K562 (cell line): ENCODE measurements at regions not wholly inside any gene's neighbourhood (a gene's known extent, or its start where the extent isn't known, plus 50 kb on each side); places are given as distances from the start of the nearest gene placed in this dataset.

Experiments
- ARID1B ChIP-seq: fragments of 450-650 bp; IDR thresholded peaks from 2 replicates; pipeline ENCODE4 v1.6.1; 2016; ENCODE audit warnings: antibody characterized with exemption, mild to moderate bottlenecking, inconsistent platforms
- CBFB ChIP-seq: sonication (generic); formaldehyde crosslinking; IDR thresholded peaks from 2 replicates; pipeline ENCODE4 v1.4.0; 2020; ENCODE audit warnings: mild to moderate bottlenecking, missing genetic modification reagents
- DPF2 ChIP-seq: fragments of 450-650 bp; IDR thresholded peaks from 2 replicates; pipeline ENCODE4 v1.6.1; 2016
- EGR1 ChIP-seq: fragments of 450-650 bp; conservative IDR thresholded peaks from 2 replicates; pipeline ENCODE4 v1.6.1; 2017; ENCODE audit warnings: mild to moderate bottlenecking
- EP300 ChIP-seq: IDR thresholded peaks from 2 replicates; pipeline ENCODE4 v1.6.1; 2012; ENCODE audit warnings: low read length, improper control_type of control experiment
- ETV1 ChIP-seq: fragments of 450-650 bp; conservative IDR thresholded peaks from 2 replicates; pipeline ENCODE4 v1.6.1; 2016; ENCODE audit warnings: missing genetic modification characterization, control low read depth, low read depth, missing compliant biosample characterization
- KDM1A ChIP-seq, 2 experiments: fragments of 450-650 bp; IDR thresholded peaks; 2 replicates each; pipeline ENCODE4 v1.6.1; 2016; ENCODE audit warnings: mild to moderate bottlenecking in 2 of 2
- MEIS2 ChIP-seq: fragments of 450-650 bp; IDR thresholded peaks from 2 replicates; pipeline ENCODE4 v1.6.1; 2014; ENCODE audit warnings: mild to moderate bottlenecking; ENCODE audit not compliant: partially characterized antibody
- PTRF ChIP-seq: fragments of 450-650 bp; IDR thresholded peaks from 2 replicates; pipeline ENCODE4 v1.6.1; 2016; ENCODE audit warnings: mild to moderate bottlenecking, missing genetic modification characterization, missing compliant biosample characterization
- RCOR1 ChIP-seq, 2 experiments: IDR thresholded peaks; 2 replicates each; pipeline ENCODE4 v1.6.1; 2012; ENCODE audit warnings: low read depth in 2 of 2, low read length in 2 of 2, borderline replicate concordance in 1 of 2, improper control_type of control experiment in 1 of 2
- RUNX1 ChIP-seq: sonication (generic); IDR thresholded peaks from 2 replicates; pipeline ENCODE4 v1.6.1; 2016; ENCODE audit warnings: antibody characterized with exemption, low read depth
- SMARCA4 ChIP-seq: fragments of 450-650 bp; IDR thresholded peaks from 2 replicates; pipeline ENCODE4 v1.6.1; 2016
- TBL1XR1 ChIP-seq, 2 experiments: IDR thresholded peaks; 2 replicates each; pipeline ENCODE4 v1.6.1; 2012; ENCODE audit warnings: improper control_type of control experiment in 2 of 2, low read length in 2 of 2, mild to moderate bottlenecking in 1 of 2
- TEAD4 ChIP-seq, 2 experiments: sonication (generic) in 1 of 2; formaldehyde crosslinking in 1 of 2; IDR thresholded peaks; 2 replicates each; pipeline versions ENCODE4 v1.6.1 to v1.8.0; 2012 to 2022; ENCODE audit warnings: borderline replicate concordance in 1 of 2, inconsistent platforms in 1 of 2, low read length in 1 of 2, mild to moderate bottlenecking in 1 of 2, missing genetic modification reagents in 1 of 2
- TRIM24 ChIP-seq, 2 experiments: fragments of 450-650 bp; IDR thresholded peaks; 2 replicates each; pipeline ENCODE4 v1.6.1; 2016
- ZNF41 ChIP-seq: fragments of 250-450 bp; sonication (Bioruptor Pico); conservative IDR thresholded peaks from 2 replicates; pipeline ENCODE4 v1.4.0; 2020; ENCODE audit warnings: mild to moderate bottlenecking
- ZNF584 ChIP-seq: fragments of 200-800 bp; sonication (Bioruptor generic); IDR thresholded peaks from 2 replicates; pipeline ENCODE4 v1.6.1; 2016; ENCODE audit warnings: low read depth, mild to moderate bottlenecking, missing genetic modification characterization, missing compliant biosample characterization
- ZNF780A ChIP-seq: fragments of 250-450 bp; sonication (Bioruptor Pico); IDR thresholded peaks from 2 replicates; pipeline ENCODE4 v1.5.0; 2021; ENCODE audit warnings: mild to moderate bottlenecking
- TF ChIP-seq, protein P1 (sequence below): fragments of 250-450 bp; sonication (Bioruptor Pico); IDR thresholded peaks from 2 replicates; pipeline ENCODE4 v1.5.0; 2021; ENCODE audit warnings: mild to moderate bottlenecking, borderline replicate concordance
- TF ChIP-seq, protein P2 (sequence below), 2 experiments: fragments of 450-650 bp in 1 of 2; sonication (generic) in 1 of 2; formaldehyde crosslinking in 1 of 2; IDR thresholded peaks in 1 of 2; conservative IDR thresholded peaks in 1 of 2; 2 replicates each; pipeline versions ENCODE4 v1.6.1 to v1.8.1; 2016 to 2023; ENCODE audit warnings: mild to moderate bottlenecking in 2 of 2, moderate library complexity in 2 of 2, inconsistent platforms in 1 of 2, missing genetic modification reagents in 1 of 2
- TF ChIP-seq, protein P3 (sequence below): sonication (generic); IDR thresholded peaks from 2 replicates; pipeline ENCODE4 v1.6.1; 2016
- TF ChIP-seq, protein P4 (sequence below): conservative IDR thresholded peaks from 2 replicates; pipeline ENCODE4 v1.6.1; 2011; ENCODE audit warnings: low read depth, mild to moderate bottlenecking, low read length; ENCODE audit not compliant: control insufficient read depth

DNA sequence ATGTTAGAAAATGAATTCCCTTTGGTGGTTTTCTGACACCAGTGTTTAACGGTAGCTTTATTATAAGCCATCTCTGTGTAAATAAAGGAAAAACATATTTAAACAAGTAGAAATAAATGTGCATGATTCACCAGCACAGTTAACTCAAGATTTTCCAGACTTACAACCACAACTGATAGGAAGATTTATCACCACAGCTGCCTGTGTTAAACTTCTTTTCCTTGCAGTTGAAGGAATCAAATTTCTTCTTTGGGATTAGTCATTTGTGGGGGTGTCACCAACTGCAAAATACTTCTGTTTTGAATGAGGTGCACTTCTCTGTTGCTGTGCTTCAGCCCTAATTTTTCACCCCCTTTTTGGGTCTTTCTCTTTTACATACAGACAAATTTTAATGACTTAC lies 128.1 kb upstream of the STK26 start (continued):
- TF ChIP-seq, protein P1, sequence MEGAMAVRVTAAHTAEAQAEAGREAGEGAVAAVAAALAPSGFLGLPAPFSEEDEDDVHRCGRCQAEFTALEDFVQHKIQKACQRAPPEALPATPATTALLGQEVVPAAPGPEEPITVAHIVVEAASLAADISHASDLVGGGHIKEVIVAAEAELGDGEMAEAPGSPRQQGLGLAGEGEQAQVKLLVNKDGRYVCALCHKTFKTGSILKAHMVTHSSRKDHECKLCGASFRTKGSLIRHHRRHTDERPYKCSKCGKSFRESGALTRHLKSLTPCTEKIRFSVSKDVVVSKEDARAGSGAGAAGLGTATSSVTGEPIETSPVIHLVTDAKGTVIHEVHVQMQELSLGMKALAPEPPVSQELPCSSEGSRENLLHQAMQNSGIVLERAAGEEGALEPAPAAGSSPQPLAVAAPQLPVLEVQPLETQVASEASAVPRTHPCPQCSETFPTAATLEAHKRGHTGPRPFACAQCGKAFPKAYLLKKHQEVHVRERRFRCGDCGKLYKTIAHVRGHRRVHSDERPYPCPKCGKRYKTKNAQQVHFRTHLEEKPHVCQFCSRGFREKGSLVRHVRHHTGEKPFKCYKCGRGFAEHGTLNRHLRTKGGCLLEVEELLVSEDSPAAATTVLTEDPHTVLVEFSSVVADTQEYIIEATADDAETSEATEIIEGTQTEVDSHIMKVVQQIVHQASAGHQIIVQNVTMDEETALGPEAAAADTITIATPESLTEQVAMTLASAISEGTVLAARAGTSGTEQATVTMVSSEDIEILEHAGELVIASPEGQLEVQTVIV: no peak
- TF ChIP-seq TRIM24 (IDR thresholded peaks at IDR 0.05) (0 out of 4 replicates have a peak, but pooled peaks of 1 of the 2 experiments have one; percentile 28), TEAD4 (IDR thresholded peaks at IDR 0.05; ENCODE audit: low read length) (peak; percentile 66), TEAD4 (CRISPR knock-in tag; IDR thresholded peaks at IDR 0.05; ENCODE audit: borderline replicate concordance) (no peak), PTRF (tag) (no peak), SMARCA4 (peak; percentile 69), KDM1A (IDR thresholded peaks at IDR 0.05) (peak; percentile 58 to 59), ETV1 (tag) (no peak), ZNF584 (CRISPR knock-in tag) (no peak), ARID1B (peak; percentile 77), MEIS2 (peak; percentile 96), ZNF780A (no peak), ZNF41 (CRISPR knock-in tag) (no peak), RCOR1 (IDR thresholded peaks at IDR 0.05; ENCODE audit: borderline replicate concordance in 1 of 2, low read depth in 2 of 2, low read length in 2 of 2) (peak in 1 of 2 experiments; percentile 57; a peak in 2 of 4 replicates), EP300 (peak; percentile 80), CBFB (CRISPR knock-in tag) (no peak), TBL1XR1 (IDR thresholded peaks at IDR 0.05; ENCODE audit: low read length in 2 of 2) (peak in 1 of 2 experiments; percentile 54; a peak in 2 of 4 replicates), RUNX1 (no peak), DPF2 (peak; percentile 57; the same call in 1 of the 2 replicates), EGR1 (peak; percentile 62)
- TF ChIP-seq, protein P2, sequence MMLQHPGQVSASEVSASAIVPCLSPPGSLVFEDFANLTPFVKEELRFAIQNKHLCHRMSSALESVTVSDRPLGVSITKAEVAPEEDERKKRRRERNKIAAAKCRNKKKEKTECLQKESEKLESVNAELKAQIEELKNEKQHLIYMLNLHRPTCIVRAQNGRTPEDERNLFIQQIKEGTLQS (IDR thresholded peaks at IDR 0.05): peak; percentile 53; the same call in 1 of the 2 replicates
- TF ChIP-seq, protein P2 (CRISPR knock-in tag; conservative IDR thresholded peaks at IDR 0.05): no peak
- TF ChIP-seq, protein P3, sequence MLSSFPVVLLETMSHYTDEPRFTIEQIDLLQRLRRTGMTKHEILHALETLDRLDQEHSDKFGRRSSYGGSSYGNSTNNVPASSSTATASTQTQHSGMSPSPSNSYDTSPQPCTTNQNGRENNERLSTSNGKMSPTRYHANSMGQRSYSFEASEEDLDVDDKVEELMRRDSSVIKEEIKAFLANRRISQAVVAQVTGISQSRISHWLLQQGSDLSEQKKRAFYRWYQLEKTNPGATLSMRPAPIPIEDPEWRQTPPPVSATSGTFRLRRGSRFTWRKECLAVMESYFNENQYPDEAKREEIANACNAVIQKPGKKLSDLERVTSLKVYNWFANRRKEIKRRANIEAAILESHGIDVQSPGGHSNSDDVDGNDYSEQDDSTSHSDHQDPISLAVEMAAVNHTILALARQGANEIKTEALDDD: peak; percentile 70
- TF ChIP-seq, protein P4, sequence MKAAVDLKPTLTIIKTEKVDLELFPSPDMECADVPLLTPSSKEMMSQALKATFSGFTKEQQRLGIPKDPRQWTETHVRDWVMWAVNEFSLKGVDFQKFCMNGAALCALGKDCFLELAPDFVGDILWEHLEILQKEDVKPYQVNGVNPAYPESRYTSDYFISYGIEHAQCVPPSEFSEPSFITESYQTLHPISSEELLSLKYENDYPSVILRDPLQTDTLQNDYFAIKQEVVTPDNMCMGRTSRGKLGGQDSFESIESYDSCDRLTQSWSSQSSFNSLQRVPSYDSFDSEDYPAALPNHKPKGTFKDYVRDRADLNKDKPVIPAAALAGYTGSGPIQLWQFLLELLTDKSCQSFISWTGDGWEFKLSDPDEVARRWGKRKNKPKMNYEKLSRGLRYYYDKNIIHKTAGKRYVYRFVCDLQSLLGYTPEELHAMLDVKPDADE: no peak
